HepG2 (cell line): ENCODE measurements at regions not wholly inside any gene's neighbourhood (a gene's known extent, or its start where the extent isn't known, plus 50 kb on each side); places are given as distances from the start of the nearest gene placed in this dataset.

Experiments used
- FOXO4 ChIP-seq: sonication (generic); formaldehyde crosslinking; conservative IDR thresholded peaks from 2 replicates; pipeline ENCODE4 v1.8.1; 2023; ENCODE audit warnings: missing genetic modification reagents
- MYNN ChIP-seq: sonication (generic); formaldehyde crosslinking; IDR thresholded peaks from 2 replicates; pipeline ENCODE4 v1.4.0; 2020; ENCODE audit warnings: mild to moderate bottlenecking, low read depth, missing genetic modification reagents
- NCOR1 ChIP-seq: fragments of 200-600 bp; sonication (generic); IDR thresholded peaks from 2 replicates; pipeline ENCODE4 v1.7.0; 2017; ENCODE audit warnings: antibody characterized with exemption, low read length, borderline replicate concordance
- SAP130 ChIP-seq: IDR thresholded peaks from 2 replicates; pipeline ENCODE4 v1.6.1; 2016; ENCODE audit warnings: low read depth
- ZNF589 ChIP-seq: sonication (generic); formaldehyde crosslinking; conservative IDR thresholded peaks from 2 replicates; pipeline ENCODE4 v1.8.0; 2022; ENCODE audit warnings: mild to moderate bottlenecking, moderate library complexity, missing genetic modification reagents
- TF ChIP-seq, protein P1 (sequence below): sonication (generic); formaldehyde crosslinking; IDR thresholded peaks from one replicate; pipeline ENCODE4 v1.5.1; 2020; ENCODE audit warnings: mild to moderate bottlenecking, missing genetic modification reagents; ENCODE audit errors: not compliant biosample characterization
- TF ChIP-seq, protein P2 (sequence below): IDR thresholded peaks from 2 replicates; pipeline ENCODE4 v1.6.1; 2018; ENCODE audit warnings: missing genetic modification reagents

DNA sequence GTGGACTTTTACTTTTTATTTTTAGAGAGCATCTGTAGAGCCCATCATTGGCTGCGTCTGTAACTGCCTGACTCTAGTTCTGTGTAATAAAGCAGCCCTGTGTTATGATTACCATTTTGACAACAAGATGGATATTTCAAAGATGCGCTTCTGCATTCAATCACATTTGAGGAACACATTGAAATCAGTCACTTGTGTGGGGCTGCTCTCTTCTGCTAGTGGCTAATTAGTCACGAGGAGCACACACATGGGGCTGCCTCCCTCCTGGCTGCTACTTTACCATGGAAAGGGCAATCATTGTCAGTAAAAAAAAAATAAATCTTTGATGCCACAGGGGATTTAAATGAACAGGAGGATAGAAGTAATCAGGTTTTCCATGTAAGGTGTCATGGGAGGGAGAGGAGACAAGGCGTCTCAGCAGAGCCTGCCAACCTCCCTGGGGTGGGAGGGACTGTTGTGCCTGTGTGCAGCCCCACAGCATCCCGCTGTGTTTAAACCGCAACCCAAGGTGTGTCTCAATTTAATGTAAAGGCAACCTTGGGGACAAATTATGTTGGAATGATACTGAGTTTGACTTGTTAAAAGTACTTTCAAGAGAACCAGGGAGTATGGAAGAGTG, 205.2 kb upstream of the COBL start (continued):
- TF ChIP-seq, protein P1, sequence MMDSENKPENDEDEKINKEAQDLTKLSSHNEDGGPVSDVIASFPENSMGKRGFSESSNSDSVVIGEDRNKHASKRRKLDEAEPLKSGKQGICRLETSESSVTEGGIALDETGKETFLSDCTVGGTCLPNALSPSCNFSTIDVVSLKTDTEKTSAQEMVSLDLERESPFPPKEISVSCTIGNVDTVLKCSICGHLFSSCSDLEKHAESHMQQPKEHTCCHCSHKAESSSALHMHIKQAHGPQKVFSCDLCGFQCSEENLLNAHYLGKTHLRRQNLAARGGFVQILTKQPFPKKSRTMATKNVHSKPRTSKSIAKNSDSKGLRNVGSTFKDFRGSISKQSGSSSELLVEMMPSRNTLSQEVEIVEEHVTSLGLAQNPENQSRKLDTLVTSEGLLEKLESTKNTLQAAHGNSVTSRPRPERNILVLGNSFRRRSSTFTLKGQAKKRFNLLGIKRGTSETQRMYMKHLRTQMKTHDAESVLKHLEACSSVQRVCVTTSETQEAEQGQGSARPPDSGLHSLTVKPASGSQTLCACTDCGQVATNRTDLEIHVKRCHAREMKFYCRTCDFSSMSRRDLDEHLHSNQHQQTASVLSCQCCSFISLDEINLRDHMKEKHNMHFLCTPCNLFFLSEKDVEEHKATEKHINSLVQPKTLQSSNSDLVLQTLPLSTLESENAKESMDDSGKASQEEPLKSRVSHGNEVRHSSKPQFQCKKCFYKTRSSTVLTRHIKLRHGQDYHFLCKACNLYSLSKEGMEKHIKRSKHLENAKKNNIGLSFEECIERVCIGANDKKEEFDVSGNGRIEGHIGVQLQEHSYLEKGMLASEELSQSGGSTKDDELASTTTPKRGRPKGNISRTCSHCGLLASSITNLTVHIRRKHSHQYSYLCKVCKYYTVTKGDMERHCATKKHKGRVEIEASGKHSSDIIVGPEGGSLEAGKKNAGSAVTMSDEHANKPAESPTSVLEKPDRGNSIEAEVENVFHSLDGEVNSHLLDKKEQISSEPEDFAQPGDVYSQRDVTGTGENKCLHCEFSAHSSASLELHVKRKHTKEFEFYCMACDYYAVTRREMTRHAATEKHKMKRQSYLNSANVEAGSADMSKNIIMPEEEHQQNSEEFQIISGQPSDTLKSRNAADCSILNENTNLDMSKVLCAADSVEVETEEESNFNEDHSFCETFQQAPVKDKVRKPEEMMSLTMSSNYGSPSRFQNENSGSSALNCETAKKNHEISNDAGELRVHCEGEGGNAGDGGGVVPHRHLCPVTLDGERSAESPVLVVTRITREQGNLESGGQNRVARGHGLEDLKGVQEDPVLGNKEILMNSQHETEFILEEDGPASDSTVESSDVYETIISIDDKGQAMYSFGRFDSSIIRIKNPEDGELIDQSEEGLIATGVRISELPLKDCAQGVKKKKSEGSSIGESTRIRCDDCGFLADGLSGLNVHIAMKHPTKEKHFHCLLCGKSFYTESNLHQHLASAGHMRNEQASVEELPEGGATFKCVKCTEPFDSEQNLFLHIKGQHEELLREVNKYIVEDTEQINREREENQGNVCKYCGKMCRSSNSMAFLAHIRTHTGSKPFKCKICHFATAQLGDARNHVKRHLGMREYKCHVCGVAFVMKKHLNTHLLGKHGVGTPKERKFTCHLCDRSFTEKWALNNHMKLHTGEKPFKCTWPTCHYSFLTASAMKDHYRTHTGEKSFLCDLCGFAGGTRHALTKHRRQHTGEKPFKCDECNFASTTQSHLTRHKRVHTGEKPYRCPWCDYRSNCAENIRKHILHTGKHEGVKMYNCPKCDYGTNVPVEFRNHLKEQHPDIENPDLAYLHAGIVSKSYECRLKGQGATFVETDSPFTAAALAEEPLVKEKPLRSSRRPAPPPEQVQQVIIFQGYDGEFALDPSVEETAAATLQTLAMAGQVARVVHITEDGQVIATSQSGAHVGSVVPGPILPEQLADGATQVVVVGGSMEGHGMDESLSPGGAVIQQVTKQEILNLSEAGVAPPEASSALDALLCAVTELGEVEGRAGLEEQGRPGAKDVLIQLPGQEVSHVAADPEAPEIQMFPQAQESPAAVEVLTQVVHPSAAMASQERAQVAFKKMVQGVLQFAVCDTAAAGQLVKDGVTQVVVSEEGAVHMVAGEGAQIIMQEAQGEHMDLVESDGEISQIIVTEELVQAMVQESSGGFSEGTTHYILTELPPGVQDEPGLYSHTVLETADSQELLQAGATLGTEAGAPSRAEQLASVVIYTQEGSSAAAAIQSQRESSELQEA, result no peak
- TF ChIP-seq FOXO4 (CRISPR knock-in tag), result no peak
- no peak for TF ChIP-seq MYNN (CRISPR knock-in tag)
- TF ChIP-seq, protein P2, sequence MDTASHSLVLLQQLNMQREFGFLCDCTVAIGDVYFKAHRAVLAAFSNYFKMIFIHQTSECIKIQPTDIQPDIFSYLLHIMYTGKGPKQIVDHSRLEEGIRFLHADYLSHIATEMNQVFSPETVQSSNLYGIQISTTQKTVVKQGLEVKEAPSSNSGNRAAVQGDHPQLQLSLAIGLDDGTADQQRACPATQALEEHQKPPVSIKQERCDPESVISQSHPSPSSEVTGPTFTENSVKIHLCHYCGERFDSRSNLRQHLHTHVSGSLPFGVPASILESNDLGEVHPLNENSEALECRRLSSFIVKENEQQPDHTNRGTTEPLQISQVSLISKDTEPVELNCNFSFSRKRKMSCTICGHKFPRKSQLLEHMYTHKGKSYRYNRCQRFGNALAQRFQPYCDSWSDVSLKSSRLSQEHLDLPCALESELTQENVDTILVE, result no peak
- TF ChIP-seq ZNF589 (CRISPR knock-in tag), result no peak
- no peak for TF ChIP-seq NCOR1
- TF ChIP-seq SAP130, result no peak
